Testis (tissue), 2 donors: ENCODE measurements at regions not wholly inside any gene's neighbourhood (a gene's known extent, or its start where the extent isn't known, plus 50 kb on each side); places are given as distances from the start of the nearest gene placed in this dataset.

Experiments
- CTCF ChIP-seq, 3 experiments: fragments of 450-650 bp in 2 of 3; fragments of 200-600 bp in 1 of 3; sonication (generic) in 1 of 3; IDR thresholded peaks; one replicate each; pipeline ENCODE4 v1.5.1; 2016 to 2019; ENCODE audit warnings: antibody characterized with exemption in 3 of 3, mild to moderate bottlenecking in 2 of 3, moderate library complexity in 1 of 3
- POLR2A ChIP-seq: fragments of 450-650 bp; IDR thresholded peaks from one replicate; pipeline ENCODE4 v1.6.1; 2017; ENCODE audit warnings: antibody characterized with exemption, mild to moderate bottlenecking, moderate library complexity

GRCh38 chr6:148044921-148045320 is 297.7 kb upstream of the SASH1 start:
- TF ChIP-seq POLR2A (no peak), CTCF (IDR thresholded peaks at IDR 0.05) (no peak)
